ENCODE measurements at regions not wholly inside any gene's neighbourhood (a gene's known extent, or its start where the extent isn't known, plus 50 kb on each side); places are given as distances from the start of the nearest gene placed in this dataset.

DNA sequence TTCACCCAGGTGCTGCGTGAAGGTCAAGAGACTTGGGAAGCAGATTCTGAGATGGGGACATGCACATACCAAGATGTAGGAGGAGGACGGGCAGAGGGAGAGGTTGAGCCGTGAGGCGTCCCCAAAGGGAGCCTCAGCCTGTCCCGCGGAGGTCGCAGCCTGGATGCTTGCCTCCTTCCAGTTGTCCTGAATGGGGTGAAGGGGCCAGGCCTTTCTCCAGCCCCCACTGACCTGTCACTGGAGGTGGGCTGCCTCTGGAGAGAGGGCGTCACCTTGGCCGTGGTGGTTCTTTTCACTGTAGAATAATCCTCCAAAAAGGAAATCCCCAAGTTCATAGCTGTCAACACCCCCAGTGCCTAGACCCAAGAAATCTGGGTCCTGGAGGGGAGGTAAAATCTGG lies 283.0 kb upstream of the VSTM2A start:
- no peak overlapping the region for H3K27ac ChIP-seq (ENCODE audit: low read depth, low read length, poor library complexity, severe bottlenecking)
- no peaks in the 10 kb centered on the region for H3K9me3 ChIP-seq (ENCODE audit: low read length)

GRCh38 chr7:54260941-54261371 lies 281.2 kb upstream of the VSTM2A start:
- no peaks in the 10 kb centered on the region for H3K9me3 ChIP-seq (ENCODE audit: low read length)
- H3K36me3 ChIP-seq (ENCODE audit: insufficient read depth, low read length), result no peaks in the 10 kb centered on the region
- no peaks in the 10 kb centered on the region for H3K79me2 ChIP-seq (ENCODE audit: insufficient read depth, low read length)
- H3K27me3 ChIP-seq (ENCODE audit: insufficient read depth, low read length), result no peaks in the 10 kb centered on the region
- H2AFZ ChIP-seq (ENCODE audit: low read length), result no peak overlapping the region
- no peak for TF ChIP-seq EZH2 (IDR thresholded peaks at IDR 0.05; ENCODE audit: borderline replicate concordance, low read length)
- TF ChIP-seq, protein P1, sequence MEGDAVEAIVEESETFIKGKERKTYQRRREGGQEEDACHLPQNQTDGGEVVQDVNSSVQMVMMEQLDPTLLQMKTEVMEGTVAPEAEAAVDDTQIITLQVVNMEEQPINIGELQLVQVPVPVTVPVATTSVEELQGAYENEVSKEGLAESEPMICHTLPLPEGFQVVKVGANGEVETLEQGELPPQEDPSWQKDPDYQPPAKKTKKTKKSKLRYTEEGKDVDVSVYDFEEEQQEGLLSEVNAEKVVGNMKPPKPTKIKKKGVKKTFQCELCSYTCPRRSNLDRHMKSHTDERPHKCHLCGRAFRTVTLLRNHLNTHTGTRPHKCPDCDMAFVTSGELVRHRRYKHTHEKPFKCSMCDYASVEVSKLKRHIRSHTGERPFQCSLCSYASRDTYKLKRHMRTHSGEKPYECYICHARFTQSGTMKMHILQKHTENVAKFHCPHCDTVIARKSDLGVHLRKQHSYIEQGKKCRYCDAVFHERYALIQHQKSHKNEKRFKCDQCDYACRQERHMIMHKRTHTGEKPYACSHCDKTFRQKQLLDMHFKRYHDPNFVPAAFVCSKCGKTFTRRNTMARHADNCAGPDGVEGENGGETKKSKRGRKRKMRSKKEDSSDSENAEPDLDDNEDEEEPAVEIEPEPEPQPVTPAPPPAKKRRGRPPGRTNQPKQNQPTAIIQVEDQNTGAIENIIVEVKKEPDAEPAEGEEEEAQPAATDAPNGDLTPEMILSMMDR (IDR thresholded peaks at IDR 0.05; ENCODE audit: low read length), result no peak
- H4K20me1 ChIP-seq (ENCODE audit: insufficient read depth, low read length), result no peaks in the 10 kb centered on the region
- H3K4me2 ChIP-seq (ENCODE audit: low read length), result no peak overlapping the region
- no peak overlapping the region for H3K9ac ChIP-seq (ENCODE audit: low read length)
- no peaks in the 10 kb centered on the region for H3K4me1 ChIP-seq (ENCODE audit: insufficient read depth, low read length, severe bottlenecking)
- no peaks in the 10 kb centered on the region for H3K9me2 ChIP-seq (ENCODE audit: low read depth, low read length)
- H3K27ac ChIP-seq (ENCODE audit: low read depth, low read length, poor library complexity, severe bottlenecking), result no peak overlapping the region
- H3K4me3 ChIP-seq (ENCODE audit: low read depth, low read length, poor library complexity, severe bottlenecking), result no peak overlapping the region
- H3F3A ChIP-seq (ENCODE audit: insufficient read depth, low read length), result no peaks in the 10 kb centered on the region

More for the DNA sequence above, 283.0 kb upstream of the VSTM2A start:
- H3K9me2 ChIP-seq (ENCODE audit: low read depth, low read length), result no peaks in the 10 kb centered on the region
- H3K36me3 ChIP-seq (ENCODE audit: insufficient read depth, low read length), result no peaks in the 10 kb centered on the region
- no peak overlapping the region for H3K4me2 ChIP-seq (ENCODE audit: low read length)
- H3K9ac ChIP-seq (ENCODE audit: low read length), result no peak overlapping the region
- no peaks in the 10 kb centered on the region for H4K20me1 ChIP-seq (ENCODE audit: insufficient read depth, low read length)
- H3K27me3 ChIP-seq (ENCODE audit: insufficient read depth, low read length), result no peaks in the 10 kb centered on the region
- H3K4me3 ChIP-seq (ENCODE audit: low read depth, low read length, poor library complexity, severe bottlenecking), result no peak overlapping the region
- no peaks in the 10 kb centered on the region for H3K79me2 ChIP-seq (ENCODE audit: insufficient read depth, low read length)
- TF ChIP-seq, protein P1 (IDR thresholded peaks at IDR 0.05; ENCODE audit: low read length), result no peak
- TF ChIP-seq EZH2 (IDR thresholded peaks at IDR 0.05; ENCODE audit: borderline replicate concordance, low read length), result no peak
- H2AFZ ChIP-seq (ENCODE audit: low read length), result no peak overlapping the region
- no peaks in the 10 kb centered on the region for H3K4me1 ChIP-seq (ENCODE audit: insufficient read depth, low read length, severe bottlenecking)
- H3F3A ChIP-seq (ENCODE audit: insufficient read depth, low read length), result no peaks in the 10 kb centered on the region

DNA sequence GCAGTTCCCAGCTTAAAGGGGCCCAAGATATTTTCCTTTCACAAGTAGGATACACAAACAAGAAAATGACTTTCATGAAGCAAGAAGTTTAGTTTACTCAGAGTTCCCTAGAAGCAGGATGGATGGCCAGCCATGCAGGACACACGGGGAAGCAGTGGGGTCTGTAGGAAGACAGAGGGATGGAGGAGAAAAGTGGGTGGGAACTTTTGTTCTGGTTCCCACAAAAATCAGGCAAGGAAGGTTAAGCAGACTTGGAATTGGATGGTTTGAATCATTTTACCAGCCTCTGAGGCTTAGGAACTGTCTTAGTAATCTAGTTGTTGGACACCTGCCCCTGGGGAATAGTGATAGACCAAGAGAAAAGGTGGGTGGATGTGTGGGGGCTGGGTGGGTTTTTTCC lies 263.3 kb upstream of the VSTM2A start:
- Histone ChIP-seq H3K9ac (ENCODE audit: low read length) (no peak overlapping the region), H2AFZ (ENCODE audit: low read length) (no peak overlapping the region), H3K27me3 (ENCODE audit: insufficient read depth, low read length) (no peaks in the 10 kb centered on the region), H4K20me1 (ENCODE audit: insufficient read depth, low read length) (no peaks in the 10 kb centered on the region), H3K79me2 (ENCODE audit: insufficient read depth, low read length) (no peaks in the 10 kb centered on the region), H3K4me2 (ENCODE audit: low read length) (no peak overlapping the region), H3K36me3 (ENCODE audit: insufficient read depth, low read length) (no peaks in the 10 kb centered on the region), H3K9me3 (ENCODE audit: low read length) (no peaks in the 10 kb centered on the region; the same call in 1 of the 2 replicates), H3K4me1 (ENCODE audit: insufficient read depth, low read length, severe bottlenecking) (no peaks in the 10 kb centered on the region), H3K27ac (ENCODE audit: low read depth, low read length, poor library complexity, severe bottlenecking) (no peak overlapping the region), H3K4me3 (ENCODE audit: low read depth, low read length, poor library complexity, severe bottlenecking) (no peak overlapping the region), H3F3A (ENCODE audit: insufficient read depth, low read length) (no peaks in the 10 kb centered on the region), H3K9me2 (ENCODE audit: low read depth, low read length) (no peaks in the 10 kb centered on the region)
- no peak for TF ChIP-seq EZH2 (IDR thresholded peaks at IDR 0.05; ENCODE audit: borderline replicate concordance, low read length)
- TF ChIP-seq, protein P1 (IDR thresholded peaks at IDR 0.05; ENCODE audit: low read length), result no peak
